ENCODE measurements at regions not wholly inside any gene's neighbourhood (a gene's known extent, or its start where the extent isn't known, plus 50 kb on each side); places are given as distances from the start of the nearest gene placed in this dataset.
"Not testable (repeated sequence)": the region's sequence is repeated elsewhere in the genome, so short reads cannot be mapped to it uniquely, and the experiment has no call there.

- no peak overlapping the region for H3K27ac ChIP-seq (ENCODE audit: low read depth, low read length, severe bottlenecking)
- H3K4me1 ChIP-seq (ENCODE audit: control insufficient read depth, insufficient read depth, low read length, poor library complexity, severe bottlenecking), result no peaks in the 10 kb centered on the region
- WGBS, 2 experiments (ENCODE audit: insufficient coverage in 2 of 2), result 96% methylated on average over 2 of the region's 3 CpGs; no CpG with 5 or more reads in 1 of the 2 experiments
- no peak overlapping the region for H3K4me3 ChIP-seq (ENCODE audit: extremely low read depth, insufficient read depth, low read length, poor library complexity, severe bottlenecking)
- H3K9me3 ChIP-seq (ENCODE audit: control insufficient read depth, low read length), result no peaks in the 10 kb centered on the region
- H3K36me3 ChIP-seq (ENCODE audit: control insufficient read depth, insufficient read depth, low read length), result no peaks in the 10 kb centered on the region
These were observed 550.8 kb downstream of the CDH9 start for GRCh38 chr5:26487553-26487952.

GRCh38 chr5:26486631-26487030 is 551.8 kb downstream of the CDH9 start:
- no peaks in the 10 kb centered on the region for H3K4me1 ChIP-seq (ENCODE audit: control insufficient read depth, insufficient read depth, low read length, poor library complexity, severe bottlenecking)
- no peaks in the 10 kb centered on the region for H3K9me3 ChIP-seq (ENCODE audit: control insufficient read depth, low read length)
- no peak overlapping the region for H3K4me3 ChIP-seq (ENCODE audit: extremely low read depth, insufficient read depth, low read length, poor library complexity, severe bottlenecking)
- no peaks in the 10 kb centered on the region for H3K36me3 ChIP-seq (ENCODE audit: control insufficient read depth, insufficient read depth, low read length)
- 90 to 100% methylated on average over 1 to 2 of the region's 3 CpGs for WGBS, 2 experiments (ENCODE audit: insufficient coverage in 2 of 2)
- no peak overlapping the region for H3K27ac ChIP-seq (ENCODE audit: low read depth, low read length, severe bottlenecking)

- H3K9me3 ChIP-seq (ENCODE audit: control insufficient read depth, low read length); H3K36me3 ChIP-seq (ENCODE audit: control insufficient read depth, insufficient read depth, low read length); H3K4me3 ChIP-seq (ENCODE audit: extremely low read depth, insufficient read depth, low read length, poor library complexity, severe bottlenecking); H3K27ac ChIP-seq (ENCODE audit: low read depth, low read length, severe bottlenecking); H3K4me1 ChIP-seq (ENCODE audit: control insufficient read depth, insufficient read depth, low read length, poor library complexity, severe bottlenecking): not testable (repeated sequence)
- 90 to 95% methylated on average over 21 to 40 of the region's 46 CpGs for WGBS, 2 experiments (ENCODE audit: insufficient coverage in 2 of 2)
These were observed 553.1 kb downstream of the CDH9 start for GRCh38 chr5:26485146-26485860.

- 38 to 67% methylated on average over 1 of the region's 2 CpGs for WGBS, 2 experiments (ENCODE audit: insufficient coverage in 2 of 2)
- Histone ChIP-seq H3K4me1 (ENCODE audit: control insufficient read depth, insufficient read depth, low read length, poor library complexity, severe bottlenecking) (no peaks in the 10 kb centered on the region), H3K4me3 (ENCODE audit: extremely low read depth, insufficient read depth, low read length, poor library complexity, severe bottlenecking) (no peak overlapping the region), H3K9me3 (ENCODE audit: control insufficient read depth, low read length) (no peaks in the 10 kb centered on the region), H3K27ac (ENCODE audit: low read depth, low read length, severe bottlenecking) (no peak overlapping the region), H3K36me3 (ENCODE audit: control insufficient read depth, insufficient read depth, low read length) (no peaks in the 10 kb centered on the region)
These were observed 555.5 kb downstream of the CDH9 start for GRCh38 chr5:26482810-26483375.

GRCh38 chr5:26482076-26482809 is 556.1 kb downstream of the CDH9 start:
- H3K4me3 ChIP-seq (ENCODE audit: extremely low read depth, insufficient read depth, low read length, poor library complexity, severe bottlenecking), result no peak overlapping the region
- H3K4me1 ChIP-seq (ENCODE audit: control insufficient read depth, insufficient read depth, low read length, poor library complexity, severe bottlenecking), result no peaks in the 10 kb centered on the region
- WGBS, 2 experiments (ENCODE audit: insufficient coverage in 2 of 2), result 88 to 100% methylated on average over 1 to 2 of the region's 5 CpGs
- H3K9me3 ChIP-seq (ENCODE audit: control insufficient read depth, low read length), result no peaks in the 10 kb centered on the region
- no peak overlapping the region for H3K27ac ChIP-seq (ENCODE audit: low read depth, low read length, severe bottlenecking)
- H3K36me3 ChIP-seq (ENCODE audit: control insufficient read depth, insufficient read depth, low read length), result no peaks in the 10 kb centered on the region

GRCh38 chr5:26470439-26470838 is 567.9 kb downstream of the CDH9 start:
- Histone ChIP-seq H3K4me3 (ENCODE audit: extremely low read depth, insufficient read depth, low read length, poor library complexity, severe bottlenecking) (no peak overlapping the region), H3K9me3 (ENCODE audit: control insufficient read depth, low read length) (no peaks in the 10 kb centered on the region), H3K27ac (ENCODE audit: low read depth, low read length, severe bottlenecking) (no peak overlapping the region), H3K4me1 (ENCODE audit: control insufficient read depth, insufficient read depth, low read length, poor library complexity, severe bottlenecking) (no peaks in the 10 kb centered on the region), H3K36me3 (ENCODE audit: control insufficient read depth, insufficient read depth, low read length) (no peaks in the 10 kb centered on the region)

GRCh38 chr5:26439121-26439520 is 599.3 kb downstream of the CDH9 start:
- no peak overlapping the region for H3K4me3 ChIP-seq (ENCODE audit: extremely low read depth, insufficient read depth, low read length, poor library complexity, severe bottlenecking)
- no CpG with 5 or more reads among the region's 1 CpG for WGBS, 2 experiments (ENCODE audit: insufficient coverage in 2 of 2)
- H3K27ac ChIP-seq (ENCODE audit: low read depth, low read length, severe bottlenecking), result no peak overlapping the region
- no peaks in the 10 kb centered on the region for H3K36me3 ChIP-seq (ENCODE audit: control insufficient read depth, insufficient read depth, low read length)
- no peaks in the 10 kb centered on the region for H3K4me1 ChIP-seq (ENCODE audit: control insufficient read depth, insufficient read depth, low read length, poor library complexity, severe bottlenecking)
- H3K9me3 ChIP-seq (ENCODE audit: control insufficient read depth, low read length), result no peaks in the 10 kb centered on the region

- no peaks in the 10 kb centered on the region for H3K4me1 ChIP-seq (ENCODE audit: control insufficient read depth, insufficient read depth, low read length, poor library complexity, severe bottlenecking)
- no peak overlapping the region for H3K4me3 ChIP-seq (ENCODE audit: extremely low read depth, insufficient read depth, low read length, poor library complexity, severe bottlenecking)
- no peak overlapping the region for H3K27ac ChIP-seq (ENCODE audit: low read depth, low read length, severe bottlenecking)
- no peaks in the 10 kb centered on the region for H3K9me3 ChIP-seq (ENCODE audit: control insufficient read depth, low read length)
- H3K36me3 ChIP-seq (ENCODE audit: control insufficient read depth, insufficient read depth, low read length), result no peaks in the 10 kb centered on the region
- 71 to 100% methylated on average over 1 of the region's 3 CpGs for WGBS, 2 experiments (ENCODE audit: insufficient coverage in 2 of 2)
These were observed 603.7 kb downstream of the CDH9 start for GRCh38 chr5:26434688-26435087.

- Histone ChIP-seq H3K36me3 (ENCODE audit: control insufficient read depth, insufficient read depth, low read length) (no peaks in the 10 kb centered on the region), H3K9me3 (ENCODE audit: control insufficient read depth, low read length) (no peaks in the 10 kb centered on the region), H3K4me3 (ENCODE audit: extremely low read depth, insufficient read depth, low read length, poor library complexity, severe bottlenecking) (no peak overlapping the region), H3K27ac (ENCODE audit: low read depth, low read length, severe bottlenecking) (no peak overlapping the region), H3K4me1 (ENCODE audit: control insufficient read depth, insufficient read depth, low read length, poor library complexity, severe bottlenecking) (no peaks in the 10 kb centered on the region)
These were observed 606.0 kb downstream of the CDH9 start for GRCh38 chr5:26432386-26432785.

GRCh38 chr5:26430323-26430722 is 608.1 kb downstream of the CDH9 start:
- Histone ChIP-seq H3K36me3 (ENCODE audit: control insufficient read depth, insufficient read depth, low read length) (no peaks in the 10 kb centered on the region), H3K9me3 (ENCODE audit: control insufficient read depth, low read length) (no peaks in the 10 kb centered on the region), H3K27ac (ENCODE audit: low read depth, low read length, severe bottlenecking) (no peak overlapping the region), H3K4me3 (ENCODE audit: extremely low read depth, insufficient read depth, low read length, poor library complexity, severe bottlenecking) (no peak overlapping the region), H3K4me1 (ENCODE audit: control insufficient read depth, insufficient read depth, low read length, poor library complexity, severe bottlenecking) (no peaks in the 10 kb centered on the region)
- WGBS, 2 experiments (ENCODE audit: insufficient coverage in 2 of 2), result 83 to 90% methylated on average over 1 to 2 of the region's 2 CpGs

GRCh38 chr5:26427281-26427680 is 611.1 kb downstream of the CDH9 start:
- Histone ChIP-seq H3K4me3 (ENCODE audit: extremely low read depth, insufficient read depth, low read length, poor library complexity, severe bottlenecking) (no peak overlapping the region), H3K27ac (ENCODE audit: low read depth, low read length, severe bottlenecking) (no peak overlapping the region), H3K36me3 (ENCODE audit: control insufficient read depth, insufficient read depth, low read length) (no peaks in the 10 kb centered on the region), H3K4me1 (ENCODE audit: control insufficient read depth, insufficient read depth, low read length, poor library complexity, severe bottlenecking) (no peaks in the 10 kb centered on the region), H3K9me3 (ENCODE audit: control insufficient read depth, low read length) (no peaks in the 10 kb centered on the region)
- WGBS, 2 experiments (ENCODE audit: insufficient coverage in 2 of 2), result 100% methylated on average over 1 of the region's 2 CpGs; no CpG with 5 or more reads in 1 of the 2 experiments

Data from mesodermal cell (in vitro differentiated cells).